ENCODE measurements at regions not wholly inside any gene's neighbourhood (a gene's known extent, or its start where the extent isn't known, plus 50 kb on each side); places are given as distances from the start of the nearest gene placed in this dataset.

DNA sequence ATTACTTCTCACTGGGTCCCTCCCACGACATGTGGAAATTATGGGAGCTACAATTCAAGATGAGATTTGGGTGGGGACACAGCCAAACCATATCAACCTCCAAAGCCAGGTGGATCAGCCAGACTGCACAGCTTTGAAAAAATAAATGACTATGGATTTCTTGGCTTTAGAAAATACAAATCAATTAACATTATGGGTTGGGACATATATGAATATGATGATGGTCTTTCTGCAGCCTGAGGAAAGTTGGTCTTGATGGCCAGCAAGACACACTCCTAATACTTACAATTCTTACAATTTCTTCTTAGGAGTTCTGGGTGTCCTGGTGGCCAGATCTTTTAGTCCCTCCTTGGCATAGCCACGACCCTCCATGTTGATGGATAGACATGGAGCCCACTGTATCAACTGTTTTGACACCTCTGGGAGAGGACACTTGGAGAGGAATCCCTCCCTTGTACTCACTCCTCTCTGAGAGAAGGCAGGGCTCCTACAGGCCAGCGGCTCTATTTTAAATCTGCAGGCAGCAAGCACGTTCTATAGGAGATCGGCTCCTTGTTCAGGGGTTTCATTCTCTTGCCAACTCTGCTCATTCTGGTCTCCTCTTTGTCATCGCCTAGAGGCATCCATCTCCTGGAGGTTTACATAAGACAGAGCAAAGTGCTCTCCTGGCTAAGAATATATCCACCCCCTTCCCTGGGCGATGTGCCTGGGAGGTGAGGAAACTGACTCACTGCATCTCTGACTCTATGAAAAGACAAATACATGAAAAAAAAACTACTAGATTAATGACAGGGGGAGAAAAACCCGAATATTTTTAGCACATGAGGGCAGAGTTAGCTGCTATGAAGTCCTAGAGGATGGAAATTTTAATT lies 145.9 kb downstream of the CARTPT start (continued):
- TF ChIP-seq, protein P1, sequence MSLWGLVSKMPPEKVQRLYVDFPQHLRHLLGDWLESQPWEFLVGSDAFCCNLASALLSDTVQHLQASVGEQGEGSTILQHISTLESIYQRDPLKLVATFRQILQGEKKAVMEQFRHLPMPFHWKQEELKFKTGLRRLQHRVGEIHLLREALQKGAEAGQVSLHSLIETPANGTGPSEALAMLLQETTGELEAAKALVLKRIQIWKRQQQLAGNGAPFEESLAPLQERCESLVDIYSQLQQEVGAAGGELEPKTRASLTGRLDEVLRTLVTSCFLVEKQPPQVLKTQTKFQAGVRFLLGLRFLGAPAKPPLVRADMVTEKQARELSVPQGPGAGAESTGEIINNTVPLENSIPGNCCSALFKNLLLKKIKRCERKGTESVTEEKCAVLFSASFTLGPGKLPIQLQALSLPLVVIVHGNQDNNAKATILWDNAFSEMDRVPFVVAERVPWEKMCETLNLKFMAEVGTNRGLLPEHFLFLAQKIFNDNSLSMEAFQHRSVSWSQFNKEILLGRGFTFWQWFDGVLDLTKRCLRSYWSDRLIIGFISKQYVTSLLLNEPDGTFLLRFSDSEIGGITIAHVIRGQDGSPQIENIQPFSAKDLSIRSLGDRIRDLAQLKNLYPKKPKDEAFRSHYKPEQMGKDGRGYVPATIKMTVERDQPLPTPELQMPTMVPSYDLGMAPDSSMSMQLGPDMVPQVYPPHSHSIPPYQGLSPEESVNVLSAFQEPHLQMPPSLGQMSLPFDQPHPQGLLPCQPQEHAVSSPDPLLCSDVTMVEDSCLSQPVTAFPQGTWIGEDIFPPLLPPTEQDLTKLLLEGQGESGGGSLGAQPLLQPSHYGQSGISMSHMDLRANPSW (CRISPR knock-in tag; IDR thresholded peaks at IDR 0.05; ENCODE audit: borderline replicate concordance), result no peak
- TF ChIP-seq, protein P2, sequence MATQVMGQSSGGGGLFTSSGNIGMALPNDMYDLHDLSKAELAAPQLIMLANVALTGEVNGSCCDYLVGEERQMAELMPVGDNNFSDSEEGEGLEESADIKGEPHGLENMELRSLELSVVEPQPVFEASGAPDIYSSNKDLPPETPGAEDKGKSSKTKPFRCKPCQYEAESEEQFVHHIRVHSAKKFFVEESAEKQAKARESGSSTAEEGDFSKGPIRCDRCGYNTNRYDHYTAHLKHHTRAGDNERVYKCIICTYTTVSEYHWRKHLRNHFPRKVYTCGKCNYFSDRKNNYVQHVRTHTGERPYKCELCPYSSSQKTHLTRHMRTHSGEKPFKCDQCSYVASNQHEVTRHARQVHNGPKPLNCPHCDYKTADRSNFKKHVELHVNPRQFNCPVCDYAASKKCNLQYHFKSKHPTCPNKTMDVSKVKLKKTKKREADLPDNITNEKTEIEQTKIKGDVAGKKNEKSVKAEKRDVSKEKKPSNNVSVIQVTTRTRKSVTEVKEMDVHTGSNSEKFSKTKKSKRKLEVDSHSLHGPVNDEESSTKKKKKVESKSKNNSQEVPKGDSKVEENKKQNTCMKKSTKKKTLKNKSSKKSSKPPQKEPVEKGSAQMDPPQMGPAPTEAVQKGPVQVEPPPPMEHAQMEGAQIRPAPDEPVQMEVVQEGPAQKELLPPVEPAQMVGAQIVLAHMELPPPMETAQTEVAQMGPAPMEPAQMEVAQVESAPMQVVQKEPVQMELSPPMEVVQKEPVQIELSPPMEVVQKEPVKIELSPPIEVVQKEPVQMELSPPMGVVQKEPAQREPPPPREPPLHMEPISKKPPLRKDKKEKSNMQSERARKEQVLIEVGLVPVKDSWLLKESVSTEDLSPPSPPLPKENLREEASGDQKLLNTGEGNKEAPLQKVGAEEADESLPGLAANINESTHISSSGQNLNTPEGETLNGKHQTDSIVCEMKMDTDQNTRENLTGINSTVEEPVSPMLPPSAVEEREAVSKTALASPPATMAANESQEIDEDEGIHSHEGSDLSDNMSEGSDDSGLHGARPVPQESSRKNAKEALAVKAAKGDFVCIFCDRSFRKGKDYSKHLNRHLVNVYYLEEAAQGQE (IDR thresholded peaks at IDR 0.05; ENCODE audit: borderline replicate concordance in 1 of 2, low read depth in 1 of 2, low read length in 2 of 2), result no peak
- TF ChIP-seq ARID3A (IDR thresholded peaks at IDR 0.05; ENCODE audit: low read depth, low read length) (no peak), HDAC1 (CRISPR knock-in tag; IDR thresholded peaks at IDR 0.05) (no peak), HHEX (CRISPR knock-in tag; IDR thresholded peaks at IDR 0.05) (no peak), KLF13 (CRISPR knock-in tag; IDR thresholded peaks at IDR 0.05) (no peak), SNAPC4 (CRISPR knock-in tag; IDR thresholded peaks at IDR 0.05) (no peak), SIX4 (CRISPR knock-in tag; IDR thresholded peaks at IDR 0.05) (no peak), FOXJ3 (CRISPR knock-in tag; IDR thresholded peaks at IDR 0.05; ENCODE audit: borderline replicate concordance) (no peak), ZNF317 (CRISPR knock-in tag; IDR thresholded peaks at IDR 0.05) (no peak), IRF9 (CRISPR knock-in tag; IDR thresholded peaks at IDR 0.05; ENCODE audit: borderline replicate concordance) (no peak)
- TF ChIP-seq, protein P3, sequence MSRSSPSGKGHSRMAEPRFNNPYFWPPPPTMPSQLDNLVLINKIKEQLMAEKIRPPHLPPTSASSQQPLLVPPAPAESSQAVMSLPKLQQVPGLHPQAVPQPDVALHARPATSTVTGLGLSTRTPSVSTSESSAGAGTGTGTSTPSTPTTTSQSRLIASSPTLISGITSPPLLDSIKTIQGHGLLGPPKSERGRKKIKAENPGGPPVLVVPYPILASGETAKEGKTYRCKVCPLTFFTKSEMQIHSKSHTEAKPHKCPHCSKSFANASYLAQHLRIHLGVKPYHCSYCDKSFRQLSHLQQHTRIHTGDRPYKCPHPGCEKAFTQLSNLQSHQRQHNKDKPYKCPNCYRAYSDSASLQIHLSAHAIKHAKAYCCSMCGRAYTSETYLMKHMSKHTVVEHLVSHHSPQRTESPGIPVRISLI (CRISPR knock-in tag; IDR thresholded peaks at IDR 0.05; ENCODE audit: borderline replicate concordance), result no peak
